ENCODE measurements at regions not wholly inside any gene's neighbourhood (a gene's known extent, or its start where the extent isn't known, plus 50 kb on each side); places are given as distances from the start of the nearest gene placed in this dataset.
"Not testable (repeated sequence)": the region's sequence is repeated elsewhere in the genome, so short reads cannot be mapped to it uniquely, and the experiment has no call there.

DNA sequence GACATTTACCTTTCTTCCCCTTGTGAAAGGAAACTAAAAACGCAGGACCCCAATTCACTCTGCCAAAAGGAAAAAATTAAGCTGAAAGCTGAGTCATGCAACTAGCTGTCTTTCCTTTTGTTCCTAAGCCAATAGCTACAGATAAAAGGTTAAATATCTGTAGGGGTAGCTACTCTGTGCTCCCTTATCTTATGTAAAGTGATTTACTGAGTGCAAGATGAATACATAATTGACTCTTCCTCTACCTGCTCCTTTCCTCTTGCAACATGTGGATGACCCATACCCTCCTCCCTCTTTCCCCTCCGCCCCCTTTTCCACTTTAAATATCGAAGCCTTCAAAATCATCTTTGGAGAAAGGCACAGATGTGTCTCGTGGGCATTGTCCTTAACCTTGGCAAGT, 68.0 kb upstream of the ZNF157 start:
- no peak for DNase-seq

DNA sequence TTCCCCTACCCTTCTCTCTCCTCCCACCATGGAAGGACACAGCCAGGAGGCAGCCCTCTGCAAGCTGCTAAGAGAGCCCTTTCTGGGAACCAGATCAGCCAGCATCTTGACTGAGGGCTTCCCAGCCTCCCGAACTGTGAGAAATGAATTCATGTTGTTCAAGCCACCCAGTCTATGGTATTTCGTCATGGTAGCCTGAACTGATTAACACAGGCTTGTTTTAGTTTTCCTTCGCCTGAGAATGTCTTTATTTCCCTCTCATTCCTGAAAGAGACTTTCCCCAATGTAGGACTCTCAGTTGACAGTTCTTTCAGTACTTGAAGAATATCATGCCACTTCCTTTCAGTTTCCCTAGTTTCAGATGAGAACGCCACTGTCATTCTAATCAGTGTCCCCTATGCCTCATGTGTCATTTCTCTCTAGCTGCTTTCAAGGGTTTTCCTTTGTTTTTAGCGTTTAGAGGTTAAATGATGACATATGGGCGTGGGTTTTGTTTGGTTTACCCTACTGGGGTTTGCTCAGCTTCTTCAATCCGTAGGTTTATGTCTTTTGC, 63.8 kb upstream of the ZNF157 start:
- not testable (repeated sequence) for DNase-seq

DNA sequence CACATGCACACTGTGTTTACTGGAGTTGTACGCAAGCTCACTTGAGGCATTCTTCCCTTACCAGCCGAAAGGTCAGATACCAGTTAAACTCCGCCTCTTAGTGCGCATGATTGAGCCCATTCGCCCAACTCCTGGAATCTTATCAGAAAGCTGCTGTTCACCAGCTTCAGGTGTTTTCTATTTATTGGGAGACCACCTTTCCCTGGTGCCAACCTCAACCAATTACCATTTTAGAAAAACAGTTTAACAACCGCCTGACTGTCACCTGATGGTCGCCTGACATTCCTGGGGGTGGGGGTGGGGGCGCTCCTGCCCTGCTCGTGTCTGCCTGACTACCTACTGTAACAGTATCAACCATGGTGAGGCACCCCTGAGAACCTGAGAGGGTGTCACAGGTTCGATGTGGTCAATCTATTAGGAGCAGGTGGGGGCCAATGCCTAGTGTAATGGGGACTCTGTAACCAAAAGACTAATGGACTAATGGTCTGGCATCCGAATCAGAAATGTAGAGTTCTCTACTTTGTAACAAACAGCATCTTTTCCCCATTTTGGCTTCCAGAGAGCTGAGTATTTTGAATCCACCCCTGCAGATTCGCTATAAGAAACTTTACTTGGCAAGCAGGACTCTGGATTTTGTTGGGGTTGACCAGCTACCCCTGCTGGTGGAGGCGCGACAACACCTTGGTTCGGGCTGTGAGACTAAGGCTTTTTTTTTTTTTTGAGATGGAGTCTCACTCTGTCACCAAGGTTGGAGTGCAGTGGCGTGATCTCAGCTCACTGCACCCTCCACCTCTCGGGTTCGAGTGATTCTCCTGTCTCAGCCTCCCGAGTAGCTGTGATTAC, 58.2 kb upstream of the ZNF157 start:
- peak; percentile 50 for DNase-seq

DNA sequence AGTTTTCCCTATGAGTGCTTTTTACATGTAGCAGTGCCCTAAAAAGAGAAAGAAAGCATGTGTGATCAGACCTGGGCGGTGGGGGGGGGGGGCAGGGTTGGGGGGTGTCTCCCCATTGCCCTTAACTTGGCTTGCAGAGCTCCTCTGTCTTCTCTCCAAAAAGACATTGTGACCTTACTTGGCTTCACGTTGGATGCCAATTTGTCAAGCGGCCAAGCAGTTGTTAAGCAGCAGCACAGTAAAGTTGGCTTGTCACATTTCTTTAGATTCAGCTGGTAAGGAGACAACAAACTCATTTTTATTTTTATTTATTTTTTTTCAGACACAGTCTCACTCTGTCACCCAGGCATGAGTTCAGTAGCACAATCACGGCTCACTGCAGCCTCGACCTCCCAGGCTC, 57.3 kb upstream of the ZNF157 start:
- no peak for DNase-seq

DNA sequence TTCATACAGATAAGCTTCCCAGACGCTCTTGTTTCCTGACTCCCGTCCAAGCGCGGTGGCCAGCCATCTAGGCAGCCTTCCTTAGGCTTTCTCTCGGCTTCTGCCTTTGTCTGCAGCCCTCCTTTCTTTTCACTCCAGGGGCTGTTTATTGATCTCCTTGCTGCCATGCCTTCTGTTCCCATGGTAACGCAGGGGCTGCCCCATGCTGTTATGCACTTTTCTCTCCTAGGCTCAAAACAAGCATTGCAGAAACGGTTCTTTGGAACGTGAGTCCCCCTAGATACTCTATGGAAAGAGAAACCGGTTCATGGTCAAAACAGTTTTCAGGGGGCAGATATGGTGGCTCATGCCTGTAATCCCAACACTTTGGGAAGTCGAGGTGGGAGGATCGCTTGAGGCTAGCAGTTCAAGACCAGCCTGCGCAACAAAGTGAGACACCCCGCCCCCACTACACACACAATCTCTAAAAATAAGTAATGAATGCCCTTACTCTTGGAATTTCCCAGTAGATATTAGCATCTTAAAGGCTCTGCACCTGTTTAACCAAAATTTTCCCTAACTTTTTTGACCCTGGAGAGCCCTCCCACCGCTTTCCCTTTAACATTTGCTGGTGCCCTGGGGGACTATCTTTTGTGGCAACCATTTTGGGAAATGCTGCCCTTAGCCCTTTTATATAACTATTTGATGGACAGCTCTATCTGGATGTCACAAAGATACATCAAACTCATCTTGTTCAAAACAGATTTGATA, 53.9 kb upstream of the ZNF157 start:
- DNase-seq: no peak
